ENCODE measurements at regions not wholly inside any gene's neighbourhood (a gene's known extent, or its start where the extent isn't known, plus 50 kb on each side); places are given as distances from the start of the nearest gene placed in this dataset.

DNA sequence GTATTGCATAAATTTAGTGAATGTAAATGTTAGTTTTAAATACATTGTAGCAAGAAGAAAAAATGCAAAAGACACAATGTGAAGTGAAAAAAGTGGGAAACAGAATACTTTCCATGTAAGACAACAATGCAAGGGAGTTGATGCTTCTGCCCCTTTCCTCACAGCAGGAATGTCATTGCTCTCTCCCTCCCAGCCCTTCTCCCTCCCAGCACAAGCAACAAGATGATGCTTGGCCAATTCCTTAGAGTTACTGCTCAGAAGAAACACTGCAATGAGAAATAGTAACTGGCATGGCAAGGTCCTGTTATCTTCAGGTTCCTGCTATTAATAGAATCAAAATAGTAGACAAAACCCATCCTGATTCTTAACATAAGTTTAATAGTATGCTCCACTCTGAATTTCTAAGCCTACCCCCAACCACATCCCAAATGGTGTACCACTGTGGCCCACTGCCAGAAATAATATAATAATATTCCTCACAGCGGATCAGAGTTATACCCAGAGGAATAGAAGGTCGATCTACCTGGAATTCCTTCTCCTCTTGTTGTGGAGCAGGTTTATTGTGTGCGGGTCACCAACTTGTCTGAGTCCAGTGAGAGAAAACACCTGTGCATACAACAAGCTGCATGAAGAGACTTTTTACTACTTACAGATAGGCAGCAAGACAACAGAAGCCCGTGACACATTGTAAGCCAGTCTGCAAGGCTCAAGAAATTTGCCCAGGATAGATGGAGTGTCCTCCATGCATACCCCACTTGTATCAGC, 69.8 kb upstream of the SLC7A11 start:
- Histone ChIP-seq H3K36me3 (replicated peaks; ENCODE audit: insufficient read depth, low read length) (no peaks in the 10 kb centered on the region), H3K9me3 (replicated peaks; ENCODE audit: insufficient read depth, low read length) (no peaks in the 10 kb centered on the region), H2AFZ (ENCODE audit: low read length) (no peak overlapping the region), H4K20me1 (ENCODE audit: insufficient read depth, low read length) (no peaks in the 10 kb centered on the region), H3K27me3 (replicated peaks; ENCODE audit: insufficient read depth, low read length) (no peaks in the 10 kb centered on the region), H3K4me2 (ENCODE audit: low read depth, low read length) (no peak overlapping the region), H3K27ac (ENCODE audit: low read length) (no peak overlapping the region), H3K79me2 (ENCODE audit: low read length) (no peaks in the 10 kb centered on the region), H3K4me1 (ENCODE audit: low read length) (no peaks in the 10 kb centered on the region), H3K4me3 (ENCODE audit: low read length) (no peak overlapping the region), H3K9ac (ENCODE audit: low read length) (no peak overlapping the region), H3K9me2 (replicated peaks; ENCODE audit: insufficient read depth, low read length) (no peaks in the 10 kb centered on the region), H3F3A (ENCODE audit: insufficient read depth, low read length) (no peaks in the 10 kb centered on the region)
- DNase-seq, result no peak
- TF ChIP-seq, protein P1, sequence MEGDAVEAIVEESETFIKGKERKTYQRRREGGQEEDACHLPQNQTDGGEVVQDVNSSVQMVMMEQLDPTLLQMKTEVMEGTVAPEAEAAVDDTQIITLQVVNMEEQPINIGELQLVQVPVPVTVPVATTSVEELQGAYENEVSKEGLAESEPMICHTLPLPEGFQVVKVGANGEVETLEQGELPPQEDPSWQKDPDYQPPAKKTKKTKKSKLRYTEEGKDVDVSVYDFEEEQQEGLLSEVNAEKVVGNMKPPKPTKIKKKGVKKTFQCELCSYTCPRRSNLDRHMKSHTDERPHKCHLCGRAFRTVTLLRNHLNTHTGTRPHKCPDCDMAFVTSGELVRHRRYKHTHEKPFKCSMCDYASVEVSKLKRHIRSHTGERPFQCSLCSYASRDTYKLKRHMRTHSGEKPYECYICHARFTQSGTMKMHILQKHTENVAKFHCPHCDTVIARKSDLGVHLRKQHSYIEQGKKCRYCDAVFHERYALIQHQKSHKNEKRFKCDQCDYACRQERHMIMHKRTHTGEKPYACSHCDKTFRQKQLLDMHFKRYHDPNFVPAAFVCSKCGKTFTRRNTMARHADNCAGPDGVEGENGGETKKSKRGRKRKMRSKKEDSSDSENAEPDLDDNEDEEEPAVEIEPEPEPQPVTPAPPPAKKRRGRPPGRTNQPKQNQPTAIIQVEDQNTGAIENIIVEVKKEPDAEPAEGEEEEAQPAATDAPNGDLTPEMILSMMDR (IDR thresholded peaks at IDR 0.05; ENCODE audit: low read length), result no peak
- TF ChIP-seq EZH2 (optimal IDR thresholded peaks at IDR 0.05; ENCODE audit: low read depth, low read length), result no peak
- no peak for TF ChIP-seq EZH2phosphoT487 (IDR thresholded peaks at IDR 0.05; ENCODE audit: low read length)

DNA sequence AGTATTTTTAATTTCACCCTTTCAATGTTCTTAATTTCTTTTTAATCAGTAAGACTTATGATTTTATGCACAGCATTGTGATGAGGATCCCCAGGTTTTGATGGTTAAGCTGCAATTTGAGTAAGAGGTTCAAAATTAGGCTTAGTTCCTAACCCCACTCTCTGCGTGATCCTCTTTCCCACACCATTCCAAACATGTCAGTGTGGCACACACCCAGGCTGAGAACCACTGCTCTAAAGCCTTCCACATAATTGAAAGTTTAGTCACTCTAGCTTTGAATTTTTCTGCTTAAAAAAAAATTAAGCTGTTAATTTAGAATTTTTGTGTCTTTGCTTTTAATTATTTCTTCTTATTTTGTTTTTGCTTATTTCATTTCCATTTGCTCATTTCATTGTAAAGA, 68.8 kb upstream of the SLC7A11 start:
- Histone ChIP-seq H3K36me3 (replicated peaks; ENCODE audit: insufficient read depth, low read length) (no peaks in the 10 kb centered on the region), H3K27me3 (replicated peaks; ENCODE audit: insufficient read depth, low read length) (no peaks in the 10 kb centered on the region), H3K4me2 (ENCODE audit: low read depth, low read length) (no peak overlapping the region), H3K4me3 (ENCODE audit: low read length) (no peak overlapping the region), H2AFZ (ENCODE audit: low read length) (no peak overlapping the region), H3F3A (ENCODE audit: insufficient read depth, low read length) (no peaks in the 10 kb centered on the region), H3K4me1 (ENCODE audit: low read length) (no peaks in the 10 kb centered on the region), H3K9me2 (replicated peaks; ENCODE audit: insufficient read depth, low read length) (no peaks in the 10 kb centered on the region), H4K20me1 (ENCODE audit: insufficient read depth, low read length) (no peaks in the 10 kb centered on the region), H3K79me2 (ENCODE audit: low read length) (no peaks in the 10 kb centered on the region), H3K27ac (ENCODE audit: low read length) (no peak overlapping the region), H3K9ac (ENCODE audit: low read length) (no peak overlapping the region), H3K9me3 (replicated peaks; ENCODE audit: insufficient read depth, low read length) (no peaks in the 10 kb centered on the region)
- DNase-seq, result no peak
- TF ChIP-seq, protein P1 (IDR thresholded peaks at IDR 0.05; ENCODE audit: low read length), result no peak
- TF ChIP-seq EZH2phosphoT487 (IDR thresholded peaks at IDR 0.05; ENCODE audit: low read length) (no peak), EZH2 (optimal IDR thresholded peaks at IDR 0.05; ENCODE audit: low read depth, low read length) (no peak)

DNA sequence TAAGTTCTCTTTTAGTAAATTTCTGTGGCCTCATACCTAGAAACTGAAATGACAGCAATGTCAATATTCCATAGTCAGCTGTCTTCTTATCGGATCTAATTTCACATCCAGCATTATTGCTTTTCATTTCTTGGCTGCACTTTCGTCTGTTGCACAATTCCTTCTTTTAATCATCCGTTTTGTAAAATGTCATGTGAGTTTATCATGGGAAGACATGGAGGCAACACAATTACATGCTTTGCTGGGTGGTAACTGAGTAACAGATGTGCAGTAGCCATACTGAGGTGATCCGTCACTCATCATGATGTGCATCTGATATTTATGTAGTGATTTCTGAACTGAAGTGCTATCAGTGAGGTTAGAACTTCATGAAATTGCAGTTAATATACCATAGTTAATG, 68.3 kb upstream of the SLC7A11 start:
- no peak overlapping the region for H3K9ac ChIP-seq (ENCODE audit: low read length)
- TF ChIP-seq EZH2phosphoT487 (IDR thresholded peaks at IDR 0.05; ENCODE audit: low read length), result no peak
- no peak for TF ChIP-seq EZH2 (optimal IDR thresholded peaks at IDR 0.05; ENCODE audit: low read depth, low read length)
- H2AFZ ChIP-seq (ENCODE audit: low read length), result no peak overlapping the region
- H3K4me1 ChIP-seq (ENCODE audit: low read length), result no peaks in the 10 kb centered on the region
- no peaks in the 10 kb centered on the region for H3K9me2 ChIP-seq (replicated peaks; ENCODE audit: insufficient read depth, low read length)
- H3K27me3 ChIP-seq (replicated peaks; ENCODE audit: insufficient read depth, low read length), result no peaks in the 10 kb centered on the region
- H3K9me3 ChIP-seq (replicated peaks; ENCODE audit: insufficient read depth, low read length), result no peaks in the 10 kb centered on the region
- no peak for DNase-seq
- H4K20me1 ChIP-seq (ENCODE audit: insufficient read depth, low read length), result no peaks in the 10 kb centered on the region
- H3F3A ChIP-seq (ENCODE audit: insufficient read depth, low read length), result no peaks in the 10 kb centered on the region
- no peaks in the 10 kb centered on the region for H3K79me2 ChIP-seq (ENCODE audit: low read length)
- no peak overlapping the region for H3K27ac ChIP-seq (ENCODE audit: low read length)
- H3K4me3 ChIP-seq (ENCODE audit: low read length), result no peak overlapping the region
- H3K4me2 ChIP-seq (ENCODE audit: low read depth, low read length), result no peak overlapping the region
- no peaks in the 10 kb centered on the region for H3K36me3 ChIP-seq (replicated peaks; ENCODE audit: insufficient read depth, low read length)

DNA sequence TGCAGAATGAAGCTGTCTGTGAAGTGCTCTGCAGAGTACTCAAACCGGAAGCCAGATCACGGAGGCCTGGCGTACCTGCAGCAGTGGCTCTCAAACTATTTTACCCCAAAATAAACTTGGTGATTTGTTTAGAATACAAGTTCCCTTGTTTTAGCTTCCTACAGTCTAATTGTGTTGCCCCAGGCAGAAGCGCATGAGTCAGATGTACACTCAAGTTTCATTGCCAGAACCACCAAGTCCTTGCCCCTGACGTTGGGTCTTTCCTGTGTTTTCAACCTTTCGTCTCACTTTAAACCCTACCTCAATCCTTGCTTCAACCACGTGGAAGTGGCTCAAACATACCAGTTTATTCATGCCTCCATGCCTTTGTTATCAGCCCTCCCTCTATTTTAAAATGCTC, 66.2 kb upstream of the SLC7A11 start:
- no peaks in the 10 kb centered on the region for H3K36me3 ChIP-seq (replicated peaks; ENCODE audit: insufficient read depth, low read length)
- H3K27me3 ChIP-seq (replicated peaks; ENCODE audit: insufficient read depth, low read length), result no peaks in the 10 kb centered on the region
- no peak overlapping the region for H3K4me2 ChIP-seq (ENCODE audit: low read depth, low read length)
- H3K9me2 ChIP-seq (replicated peaks; ENCODE audit: insufficient read depth, low read length), result no peaks in the 10 kb centered on the region
- no peaks in the 10 kb centered on the region for H4K20me1 ChIP-seq (ENCODE audit: insufficient read depth, low read length)
- H3K4me1 ChIP-seq (ENCODE audit: low read length), result no peaks in the 10 kb centered on the region
- H3K9me3 ChIP-seq (replicated peaks; ENCODE audit: insufficient read depth, low read length), result no peaks in the 10 kb centered on the region
- H2AFZ ChIP-seq (ENCODE audit: low read length), result no peak overlapping the region
- no peak for TF ChIP-seq EZH2 (optimal IDR thresholded peaks at IDR 0.05; ENCODE audit: low read depth, low read length)
- TF ChIP-seq, protein P1 (IDR thresholded peaks at IDR 0.05; ENCODE audit: low read length), result no peak
- no peak for TF ChIP-seq EZH2phosphoT487 (IDR thresholded peaks at IDR 0.05; ENCODE audit: low read length)
- H3K79me2 ChIP-seq (ENCODE audit: low read length), result no peaks in the 10 kb centered on the region
- no peak for DNase-seq
- no peaks in the 10 kb centered on the region for H3F3A ChIP-seq (ENCODE audit: insufficient read depth, low read length)
- no peak overlapping the region for H3K9ac ChIP-seq (ENCODE audit: low read length)
- no peak overlapping the region for H3K27ac ChIP-seq (ENCODE audit: low read length)
- H3K4me3 ChIP-seq (ENCODE audit: low read length), result no peak overlapping the region
